ENCODE measurements at regions not wholly inside any gene's neighbourhood (a gene's known extent, or its start where the extent isn't known, plus 50 kb on each side); places are given as distances from the start of the nearest gene placed in this dataset.

GRCh38 chr6:60681806-60682205, 1604.2 kb downstream of the KHDRBS2 start (continued):
- TF ChIP-seq REPIN1 (tag by site-specific recombination; IDR thresholded peaks at IDR 0.05; ENCODE audit: low read depth) (no peak), ZNF596 (tag by site-specific recombination; IDR thresholded peaks at IDR 0.05) (no peak), ZNF416 (tag by site-specific recombination; IDR thresholded peaks at IDR 0.05) (no peak), ZNF404 (tag by site-specific recombination; IDR thresholded peaks at IDR 0.05) (no peak)

- Histone ChIP-seq H3K4me1 (ENCODE audit: control insufficient read depth, insufficient read depth, low read length) (no peaks in the 10 kb centered on the region), H3K36me3 (ENCODE audit: control insufficient read depth in 2 of 2, insufficient read depth in 1 of 2, low read length in 2 of 2) (no peaks in the 10 kb centered on the region), H3K4me3 (ENCODE audit: low read depth, low read length) (no peak overlapping the region), H3K27ac (ENCODE audit: extremely low read depth, low read depth, low read length) (no peak overlapping the region), H3K9me3 (ENCODE audit: control insufficient read depth, insufficient read depth, low read depth, low read length) (no peaks in the 10 kb centered on the region)
- ChIA-PET POLR2A (no interaction called here), CTCF (interaction anchor here (0.6 kb wide), 1 partner anchor 286 kb away, joined by 3 read pairs; no protein-coding TSS in a partner anchor)
- TF ChIP-seq ZNF23 (tag by site-specific recombination; IDR thresholded peaks at IDR 0.05; ENCODE audit: borderline replicate concordance) = no peak
- TF ChIP-seq ZFP69B (tag by site-specific recombination; IDR thresholded peaks at IDR 0.05) = no peak
- no peak for TF ChIP-seq ZNF449 (tag by site-specific recombination; IDR thresholded peaks at IDR 0.05)
- no peak for TF ChIP-seq ELK4 (IDR thresholded peaks at IDR 0.05; ENCODE audit: borderline replicate concordance, low read depth, low read length)
- TF ChIP-seq SCRT1 (tag by site-specific recombination; IDR thresholded peaks at IDR 0.05; ENCODE audit: borderline replicate concordance) = no peak
- no peak for TF ChIP-seq PBX3 (CRISPR knock-in tag; IDR thresholded peaks at IDR 0.05)
- no peak for TF ChIP-seq ZNF558 (tag by site-specific recombination; IDR thresholded peaks at IDR 0.05)
- TF ChIP-seq PRDM4 (tag by site-specific recombination; IDR thresholded peaks at IDR 0.05) = no peak
- no peak for TF ChIP-seq ZNF670 (tag by site-specific recombination; IDR thresholded peaks at IDR 0.05; ENCODE audit: low read depth)
- TF ChIP-seq ZNF423 (tag by site-specific recombination; IDR thresholded peaks at IDR 0.05) = no peak
- TF ChIP-seq YY1 (tag by site-specific recombination; IDR thresholded peaks at IDR 0.05) = no peak
- TF ChIP-seq ZNF837 (tag by site-specific recombination; IDR thresholded peaks at IDR 0.05) = no peak
- no peak for TF ChIP-seq ZNF639 (tag by site-specific recombination; IDR thresholded peaks at IDR 0.05)
Measured at GRCh38 chr6:60679175-60679574, 1606.8 kb downstream of the KHDRBS2 start.

All from HEK293 (cell line).